Activated naive CD4-positive, alpha-beta T cell treated with anti-CD3 and anti-CD28 coated beads, Interleukin-2, amount 10 ng/mL, durations not matched to agents 7 days and 5 days (primary cell): ENCODE measurements at regions not wholly inside any gene's neighbourhood (a gene's known extent, or its start where the extent isn't known, plus 50 kb on each side); places are given as distances from the start of the nearest gene placed in this dataset.

Experiments
- CTCF ChIA-PET: fragments of 350-600 bp; sonication (Branson Sonifier 250); formaldehyde crosslinking; loops from one replicate; lab custom pipeline; 2021; ENCODE audit warnings: antibody characterized with exemption; lab: Charles Lee
- DNase-seq: peaks from one replicate; pipeline ENCODE4 v3.0.0-alpha.2; 2020
- H3K27ac Mint-ChIP-seq: one replicate; pipeline ENCODE4 v1.8.0; 2021; ENCODE audit warnings: mild to moderate bottlenecking, moderate library complexity, mixed read lengths
- H3K27me3 Mint-ChIP-seq: one replicate; pipeline ENCODE4 v1.8.0; 2021; ENCODE audit warnings: mild to moderate bottlenecking, mixed read lengths
- H3K36me3 Mint-ChIP-seq: one replicate; pipeline ENCODE4 v1.8.0; 2021; ENCODE audit warnings: mixed read lengths
- H3K4me1 Mint-ChIP-seq: one replicate; pipeline ENCODE4 v1.8.0; 2021; ENCODE audit warnings: mixed read lengths
- H3K4me3 Mint-ChIP-seq: one replicate; pipeline ENCODE4 v1.8.0; 2021; ENCODE audit warnings: mild to moderate bottlenecking, moderate library complexity, mixed read lengths
- H3K9me3 Mint-ChIP-seq: one replicate; pipeline ENCODE4 v1.8.0; 2021; ENCODE audit warnings: mixed read lengths

GRCh38 chr19:30303131-30303654, 69.0 kb upstream of the ZNF536 start:
- no peak for DNase-seq
- Mint-ChIP-seq H3K4me1 (no peaks in the 10 kb centered on the region), H3K27ac (no peak overlapping the region), H3K27me3 (no peaks in the 10 kb centered on the region), H3K9me3 (no peaks in the 10 kb centered on the region), H3K4me3 (no peak overlapping the region), H3K36me3 (no peaks in the 10 kb centered on the region)
- CTCF ChIA-PET = no interaction called here

GRCh38 chr19:30304540-30304939, 67.6 kb upstream of the ZNF536 start:
- Mint-ChIP-seq H3K9me3 (no peaks in the 10 kb centered on the region), H3K4me1 (no peaks in the 10 kb centered on the region), H3K27ac (no peak overlapping the region), H3K36me3 (no peaks in the 10 kb centered on the region), H3K4me3 (no peak overlapping the region), H3K27me3 (no peaks in the 10 kb centered on the region)
- no peak for DNase-seq
- CTCF ChIA-PET = no interaction called here

- Mint-ChIP-seq H3K36me3 (no peaks in the 10 kb centered on the region), H3K27ac (no peak overlapping the region), H3K4me3 (no peak overlapping the region), H3K27me3 (no peaks in the 10 kb centered on the region), H3K9me3 (no peaks in the 10 kb centered on the region), H3K4me1 (no peaks in the 10 kb centered on the region)
- DNase-seq = no peak
- CTCF ChIA-PET = no interaction called here
These were observed 66.7 kb upstream of the ZNF536 start for GRCh38 chr19:30305346-30306060.

- CTCF ChIA-PET = no interaction called here
- no peak overlapping the region for H3K27ac Mint-ChIP-seq
- H3K9me3 Mint-ChIP-seq = no peaks in the 10 kb centered on the region
- H3K27me3 Mint-ChIP-seq = no peaks in the 10 kb centered on the region
- no peak overlapping the region for H3K4me3 Mint-ChIP-seq
- DNase-seq = no peak
- no peaks in the 10 kb centered on the region for H3K4me1 Mint-ChIP-seq
- no peaks in the 10 kb centered on the region for H3K36me3 Mint-ChIP-seq
These were observed 64.8 kb upstream of the ZNF536 start for GRCh38 chr19:30307191-30307974.

- Mint-ChIP-seq H3K27me3 (no peaks in the 10 kb centered on the region), H3K27ac (no peak overlapping the region), H3K9me3 (no peaks in the 10 kb centered on the region), H3K4me3 (no peak overlapping the region), H3K4me1 (no peaks in the 10 kb centered on the region), H3K36me3 (no peaks in the 10 kb centered on the region)
- no peak for DNase-seq
- CTCF ChIA-PET = no interaction called here
These were observed 63.0 kb upstream of the ZNF536 start for GRCh38 chr19:30309176-30309575.

- CTCF ChIA-PET = no interaction called here
- no peak for DNase-seq
- Mint-ChIP-seq H3K27me3 (no peaks in the 10 kb centered on the region), H3K36me3 (no peaks in the 10 kb centered on the region), H3K4me3 (no peak overlapping the region), H3K4me1 (no peaks in the 10 kb centered on the region), H3K9me3 (peaks cover 2% of the 10 kb centered on the region), H3K27ac (no peak overlapping the region)
These were observed 62.1 kb upstream of the ZNF536 start for GRCh38 chr19:30309905-30310601.

GRCh38 chr19:30310602-30311263, 61.5 kb upstream of the ZNF536 start:
- Mint-ChIP-seq H3K9me3 (peaks cover 4% of the 10 kb centered on the region), H3K27ac (no peak overlapping the region), H3K4me1 (no peaks in the 10 kb centered on the region), H3K36me3 (no peaks in the 10 kb centered on the region), H3K4me3 (no peak overlapping the region), H3K27me3 (no peaks in the 10 kb centered on the region)
- no peak for DNase-seq
- CTCF ChIA-PET = no interaction called here

- Mint-ChIP-seq H3K4me1 (no peaks in the 10 kb centered on the region), H3K9me3 (peaks cover 4% of the 10 kb centered on the region), H3K27ac (no peak overlapping the region), H3K4me3 (no peak overlapping the region), H3K36me3 (no peaks in the 10 kb centered on the region), H3K27me3 (no peaks in the 10 kb centered on the region)
- CTCF ChIA-PET = no interaction called here
- no peak for DNase-seq
These were observed 60.3 kb upstream of the ZNF536 start for GRCh38 chr19:30311911-30312310.

GRCh38 chr19:30312582-30313352, 59.4 kb upstream of the ZNF536 start:
- Mint-ChIP-seq H3K27ac (no peak overlapping the region), H3K4me3 (no peak overlapping the region), H3K27me3 (no peaks in the 10 kb centered on the region), H3K36me3 (no peaks in the 10 kb centered on the region), H3K9me3 (peaks cover 4% of the 10 kb centered on the region), H3K4me1 (no peaks in the 10 kb centered on the region)
- CTCF ChIA-PET = no interaction called here
- DNase-seq = no peak

- H3K27me3 Mint-ChIP-seq = no peaks in the 10 kb centered on the region
- no peaks in the 10 kb centered on the region for H3K36me3 Mint-ChIP-seq
- DNase-seq = no peak
- no peak overlapping the region for H3K4me3 Mint-ChIP-seq
- CTCF ChIA-PET = no interaction called here
- peaks cover 4% of the 10 kb centered on the region for H3K9me3 Mint-ChIP-seq
- no peak overlapping the region for H3K27ac Mint-ChIP-seq
- H3K4me1 Mint-ChIP-seq = no peaks in the 10 kb centered on the region
These were observed 58.8 kb upstream of the ZNF536 start for GRCh38 chr19:30313353-30313750.

GRCh38 chr19:30314056-30314804, 58.0 kb upstream of the ZNF536 start:
- H3K27ac Mint-ChIP-seq = no peak overlapping the region
- CTCF ChIA-PET = no interaction called here
- no peaks in the 10 kb centered on the region for H3K27me3 Mint-ChIP-seq
- H3K36me3 Mint-ChIP-seq = no peaks in the 10 kb centered on the region
- H3K4me1 Mint-ChIP-seq = no peaks in the 10 kb centered on the region
- no peak for DNase-seq
- H3K4me3 Mint-ChIP-seq = no peak overlapping the region
- H3K9me3 Mint-ChIP-seq = peaks cover 4% of the 10 kb centered on the region

- CTCF ChIA-PET = no interaction called here
- DNase-seq = no peak
- no peaks in the 10 kb centered on the region for H3K4me1 Mint-ChIP-seq
- H3K9me3 Mint-ChIP-seq = peaks cover 4% of the 10 kb centered on the region
- H3K27me3 Mint-ChIP-seq = no peaks in the 10 kb centered on the region
- H3K27ac Mint-ChIP-seq = no peak overlapping the region
- H3K4me3 Mint-ChIP-seq = no peak overlapping the region
- no peaks in the 10 kb centered on the region for H3K36me3 Mint-ChIP-seq
These were observed 57.4 kb upstream of the ZNF536 start for GRCh38 chr19:30314805-30315155.

GRCh38 chr19:30315159-30315558, 57.0 kb upstream of the ZNF536 start:
- CTCF ChIA-PET = no interaction called here
- no peak overlapping the region for H3K27ac Mint-ChIP-seq
- H3K4me3 Mint-ChIP-seq = no peak overlapping the region
- no peak for DNase-seq
- H3K4me1 Mint-ChIP-seq = no peaks in the 10 kb centered on the region
- peaks cover 4% of the 10 kb centered on the region for H3K9me3 Mint-ChIP-seq
- no peaks in the 10 kb centered on the region for H3K27me3 Mint-ChIP-seq
- no peaks in the 10 kb centered on the region for H3K36me3 Mint-ChIP-seq
